H1 (cell line): ENCODE measurements at regions not wholly inside any gene's neighbourhood (a gene's known extent, or its start where the extent isn't known, plus 50 kb on each side); places are given as distances from the start of the nearest gene placed in this dataset.

ENCODE experiments used
- CTCF ChIA-PET: fragments of 300-600 bp; sonication (Branson Sonifier 250); formaldehyde crosslinking; loops from one replicate; lab custom pipeline; 2021; ENCODE audit not compliant: partially characterized antibody; lab: Charles Lee
- POLR2A ChIA-PET: fragments of 300-600 bp; sonication (Branson Sonifier 250); formaldehyde crosslinking; loops from one replicate; lab custom pipeline; 2021; ENCODE audit warnings: inconsistent platforms; ENCODE audit not compliant: partially characterized antibody; lab: Charles Lee
- DNase-seq, 2 experiments: peaks; one replicate each; pipeline versions ENCODE4 v3.0.0 to v3.0.0-alpha.2; 2010 to 2022; ENCODE audit warnings: low spot score in 2 of 2, low read depth in 1 of 2, mixed read lengths in 1 of 2
- FAIRE-seq: peaks from 2 replicates; lab custom pipeline; 2011; peaks lifted over from hg19 to GRCh38; lab: Jason Lieb, UNC
- H2AFZ ChIP-seq: 2 replicates; pipeline ENCODE4 v1.8.1; 2012; ENCODE audit warnings: low read length, inconsistent platforms
- H2AK5ac ChIP-seq: 2 replicates; pipeline ENCODE4 v1.6.1; 2013; ENCODE audit warnings: low read depth, low read length
- H2BK120ac ChIP-seq: replicated peaks from 2 replicates; pipeline ENCODE3; 2013; ENCODE audit warnings: low read depth, low read length, inconsistent platforms
- H2BK12ac ChIP-seq: 2 replicates; pipeline ENCODE4 v1.6.1; 2013; ENCODE audit warnings: low read depth, low read length
- H2BK15ac ChIP-seq: 2 replicates; pipeline ENCODE4 v1.6.1; 2013; ENCODE audit warnings: low read length
- H2BK20ac ChIP-seq: 2 replicates; pipeline ENCODE4 v1.6.1; 2013; ENCODE audit warnings: low read length
- H2BK5ac ChIP-seq: 2 replicates; pipeline ENCODE4 v1.6.1; 2013; ENCODE audit warnings: low read depth, low read length
- H3K14ac ChIP-seq: 2 replicates; pipeline ENCODE4 v1.6.1; 2013; ENCODE audit warnings: inconsistent platforms; ENCODE audit not compliant: insufficient read length
- H3K18ac ChIP-seq: 2 replicates; pipeline ENCODE4 v1.6.1; 2013; ENCODE audit warnings: low read length; ENCODE audit errors: extremely low read depth
- H3K23ac ChIP-seq: 2 replicates; pipeline ENCODE4 v1.6.1; 2013; ENCODE audit warnings: inconsistent platforms; ENCODE audit not compliant: insufficient read length
- H3K23me2 ChIP-seq: 2 replicates; pipeline ENCODE4 v1.6.1; 2013; ENCODE audit warnings: low read depth, low read length
- H3K27ac ChIP-seq: 2 replicates; pipeline ENCODE4 v1.6.1; 2011; ENCODE audit warnings: low read depth, low read length, inconsistent platforms
- H3K27me3 ChIP-seq, 4 experiments: replicated peaks in 1 of 4; 1 replicate in 1 of 4; 2 replicates in 3 of 4; pipeline versions ENCODE4 v1.6.1 to v1.8.1; 2011 to 2013; ENCODE audit warnings: low read length in 3 of 4, mild to moderate bottlenecking in 3 of 4, inconsistent platforms in 2 of 4, mixed read lengths in 2 of 4, moderate library complexity in 1 of 4; ENCODE audit not compliant: control insufficient read depth in 3 of 4, insufficient read depth in 3 of 4; ENCODE audit errors: extremely low read depth in 1 of 4
- H3K36me3 ChIP-seq, 4 experiments: 2 replicates each; pipeline versions ENCODE4 v1.6.1 to v1.8.1; 2011 to 2013; ENCODE audit warnings: mild to moderate bottlenecking in 4 of 4, low read length in 3 of 4, moderate library complexity in 2 of 4, control low read depth in 1 of 4, inconsistent platforms in 1 of 4; ENCODE audit not compliant: insufficient read depth in 4 of 4, control insufficient read depth in 2 of 4
- H3K4ac ChIP-seq: replicated peaks from 2 replicates; pipeline ENCODE3; 2013; ENCODE audit warnings: low read length, low read depth, mixed read lengths, inconsistent platforms; ENCODE audit not compliant: insufficient read length
- H3K4me1 ChIP-seq, 4 experiments: replicated peaks in 1 of 4; 1 replicate in 1 of 4; 2 replicates in 3 of 4; pipeline versions ENCODE4 v1.6.1 to v1.8.1; 2011 to 2013; ENCODE audit warnings: low read length in 3 of 4, inconsistent platforms in 2 of 4, mixed read lengths in 1 of 4; ENCODE audit not compliant: insufficient read depth in 4 of 4, control insufficient read depth in 3 of 4
- H3K4me2 ChIP-seq, 2 experiments: 2 replicates each; pipeline versions ENCODE4 v1.6.1 to v1.8.1; 2011 to 2013; ENCODE audit warnings: low read depth in 2 of 2, low read length in 2 of 2, control low read depth in 1 of 2, inconsistent platforms in 1 of 2, mild to moderate bottlenecking in 1 of 2; ENCODE audit not compliant: insufficient read depth in 1 of 2
- H3K4me3 ChIP-seq, 4 experiments: fragments of 200-600, 300-600 bp in 1 of 4; sonication (generic), shearing (Covaris generic), sonication (Bioruptor Twin) in 1 of 4; 2 replicates each; pipeline versions ENCODE4 v1.5.1 to v1.8.1; 2011 to 2016; ENCODE audit warnings: low read length in 4 of 4, low read depth in 3 of 4, control low read depth in 2 of 4, inconsistent platforms in 2 of 4, mild to moderate bottlenecking in 2 of 4, mixed read lengths in 1 of 4, moderate library complexity in 1 of 4; ENCODE audit not compliant: insufficient read depth in 2 of 4; ENCODE audit errors: extremely low read depth in 1 of 4
- H3K56ac ChIP-seq: replicated peaks from 2 replicates; pipeline ENCODE3; 2013; ENCODE audit warnings: low read depth, mild to moderate bottlenecking, mixed read lengths, low read length, inconsistent platforms; ENCODE audit not compliant: insufficient read length
- H3K79me1 ChIP-seq: 2 replicates; pipeline ENCODE4 v1.6.1; 2013; ENCODE audit warnings: low read depth, low read length, control low read depth
- H3K79me2 ChIP-seq, 2 experiments: 2 replicates each; pipeline versions ENCODE4 v1.6.1 to v1.8.1; 2012 to 2013; ENCODE audit warnings: low read length in 2 of 2, mild to moderate bottlenecking in 2 of 2, inconsistent platforms in 1 of 2; ENCODE audit not compliant: insufficient read depth in 2 of 2, control insufficient read depth in 1 of 2
- H3K9ac ChIP-seq, 4 experiments: replicated peaks in 1 of 4; 1 replicate in 1 of 4; 2 replicates in 3 of 4; pipeline versions ENCODE4 v1.6.1 to v1.8.1; 2011 to 2013; ENCODE audit warnings: low read depth in 3 of 4, low read length in 3 of 4, control low read depth in 2 of 4, mild to moderate bottlenecking in 2 of 4, moderate library complexity in 2 of 4, inconsistent platforms in 1 of 4; ENCODE audit errors: extremely low read depth in 1 of 4
- H3K9me3 ChIP-seq, 2 experiments: 2 replicates each; pipeline versions ENCODE4 v1.6.1 to v1.8.1; 2012 to 2013; ENCODE audit warnings: mild to moderate bottlenecking in 2 of 2, moderate library complexity in 2 of 2, control low read depth in 1 of 2, inconsistent platforms in 1 of 2, low read depth in 1 of 2, low read length in 1 of 2, mixed read lengths in 1 of 2; ENCODE audit not compliant: insufficient read depth in 2 of 2
- H4K20me1 ChIP-seq, 2 experiments: replicated peaks in 1 of 2; 2 replicates each; pipeline versions ENCODE3 to v1.8.1; 2011 to 2013; ENCODE audit warnings: inconsistent platforms in 2 of 2, low read length in 2 of 2, mild to moderate bottlenecking in 1 of 2; ENCODE audit not compliant: insufficient read depth in 2 of 2, control insufficient read depth in 1 of 2
- H4K5ac ChIP-seq: 2 replicates; pipeline ENCODE4 v1.6.1; 2013; ENCODE audit warnings: low read length, low read depth, mixed read lengths, inconsistent platforms; ENCODE audit not compliant: insufficient read length
- H4K8ac ChIP-seq: 2 replicates; pipeline ENCODE4 v1.8.0; 2013; ENCODE audit warnings: mild to moderate bottlenecking, moderate library complexity, low read length, inconsistent platforms; ENCODE audit not compliant: insufficient read depth; ENCODE audit errors: extremely low read depth
- H4K91ac ChIP-seq: replicated peaks from 2 replicates; pipeline ENCODE3; 2013; ENCODE audit warnings: low read length, mixed read lengths, inconsistent platforms; ENCODE audit not compliant: insufficient read length
- ASH2L ChIP-seq: fragments of 200-600, 300-600 bp; sonication (generic); IDR thresholded peaks from one replicate; pipeline ENCODE4 v1.7.1; 2017; ENCODE audit warnings: low read length
- ATF3 ChIP-seq: IDR thresholded peaks from 2 replicates; pipeline ENCODE4 v1.6.1; 2011; ENCODE audit warnings: low read depth, mild to moderate bottlenecking, low read length; ENCODE audit not compliant: insufficient read depth
- CREB1 ChIP-seq: IDR thresholded peaks from 2 replicates; pipeline ENCODE4 v1.6.1; 2012; ENCODE audit warnings: inconsistent platforms
- CTBP2 ChIP-seq: IDR thresholded peaks from 2 replicates; pipeline ENCODE4 v1.7.0; 2011; ENCODE audit warnings: borderline replicate concordance, mild to moderate bottlenecking, moderate library complexity, mixed read lengths, low read length; ENCODE audit not compliant: insufficient read depth, insufficient read length
- E2F6 ChIP-seq: IDR thresholded peaks from 2 replicates; pipeline ENCODE4 v1.6.1; 2012; ENCODE audit warnings: inconsistent platforms
- EP300 ChIP-seq, 2 experiments: IDR thresholded peaks; 1 replicate in 1 of 2; 2 replicates in 1 of 2; pipeline ENCODE4 v1.6.1; 2011 to 2012; ENCODE audit warnings: low read depth in 2 of 2, low read length in 2 of 2, mild to moderate bottlenecking in 2 of 2, borderline replicate concordance in 1 of 2, inconsistent platforms in 1 of 2, moderate library complexity in 1 of 2
- KDM4A ChIP-seq: IDR thresholded peaks from one replicate; pipeline ENCODE4 v1.7.1; 2012; ENCODE audit warnings: low read depth, mild to moderate bottlenecking, moderate library complexity, low read length, inconsistent platforms; ENCODE audit not compliant: severe bottlenecking
- POLR2A ChIP-seq, 2 experiments: IDR thresholded peaks; 1 replicate in 1 of 2; 2 replicates in 1 of 2; pipeline ENCODE4 v1.6.1; 2011; ENCODE audit warnings: low read depth in 2 of 2, low read length in 2 of 2, mild to moderate bottlenecking in 2 of 2; ENCODE audit errors: control extremely low read depth in 1 of 2
- POU5F1 ChIP-seq: IDR thresholded peaks from 2 replicates; pipeline ENCODE4 v1.6.1; 2011; ENCODE audit warnings: low read depth, mild to moderate bottlenecking, low read length, moderate library complexity
- RFX5 ChIP-seq: IDR thresholded peaks from 2 replicates; pipeline ENCODE4 v1.6.1; 2011; ENCODE audit warnings: low read depth, low read length, improper control_type of control experiment, borderline replicate concordance
- SAP30 ChIP-seq: fragments of 300-600 bp; sonication (generic); IDR thresholded peaks from 2 replicates; pipeline ENCODE4 v1.7.1; 2012; ENCODE audit warnings: low read length, moderate library complexity, mild to moderate bottlenecking, inconsistent platforms; ENCODE audit not compliant: insufficient read depth, insufficient replicate concordance
- SIX5 ChIP-seq: IDR thresholded peaks from 2 replicates; pipeline ENCODE4 v1.6.1; 2011; ENCODE audit warnings: mild to moderate bottlenecking, low read depth, low read length
- SUZ12 ChIP-seq: fragments of 200-600 bp; sonication (generic); IDR thresholded peaks from 2 replicates; pipeline ENCODE4 v1.6.1; 2012; ENCODE audit warnings: mild to moderate bottlenecking, inconsistent platforms, low read length, moderate library complexity, mixed read lengths

GRCh38 chr1:244327533-244327932, 124.2 kb downstream of the ADSS2 start:
- CTCF ChIA-PET: no interaction called here
- Histone ChIP-seq H2AFZ (no peak overlapping the region), H3K14ac (no peak overlapping the region), H3K23me2 (no peaks in the 10 kb centered on the region; the same call in 1 of the 2 replicates), H3K9ac (no peak overlapping the region), H3K18ac (no peak overlapping the region), H4K5ac (no peak overlapping the region), H3K79me2 (no peaks in the 10 kb centered on the region), H3K36me3 (no peaks in the 10 kb centered on the region; a peak in 1 of 8 replicates), H3K27ac (no peak overlapping the region), H3K56ac (no peak overlapping the region), H2BK12ac (no peak overlapping the region), H2AK5ac (no peak overlapping the region), H4K91ac (no peak overlapping the region), H3K27me3 (no peaks in the 10 kb centered on the region), H3K4me3 (no peak overlapping the region), H2BK5ac (no peak overlapping the region), H3K4ac (no peak overlapping the region), H2BK20ac (no peak overlapping the region), H3K4me2 (no peak overlapping the region), H3K9me3 (no peaks in the 10 kb centered on the region), H4K20me1 (no peaks in the 10 kb centered on the region), H3K23ac (no peak overlapping the region), H2BK15ac (no peak overlapping the region), H3K79me1 (no peaks in the 10 kb centered on the region), H4K8ac (no peak overlapping the region), H2BK120ac (no peak overlapping the region), H3K4me1 (0 out of 7 replicates have a peak, but pooled peaks cover 0 to 3% (median under 1%) of the 10 kb centered on the region in 4 experiments)
- TF ChIP-seq CTBP2 (no peak), SIX5 (no peak), CREB1 (no peak), ASH2L (no peak), RFX5 (no peak), SAP30 (no peak), EP300 (IDR thresholded peaks at IDR 0.05; ENCODE audit: borderline replicate concordance in 1 of 2, low read depth in 2 of 2, low read length in 2 of 2) (no peak), ATF3 (no peak), E2F6 (no peak), POU5F1 (no peak), POLR2A (IDR thresholded peaks at IDR 0.05; ENCODE audit: control extremely low read depth in 1 of 2, low read depth in 2 of 2, low read length in 2 of 2) (no peak), KDM4A (no peak), SUZ12 (no peak)
- DNase-seq: no peak
- no peak for FAIRE-seq
- POLR2A ChIA-PET: no interaction called here
